Testis (tissue), 2 donors: ENCODE measurements at regions not wholly inside any gene's neighbourhood (a gene's known extent, or its start where the extent isn't known, plus 50 kb on each side); places are given as distances from the start of the nearest gene placed in this dataset.

Experiments
- POLR2A ChIP-seq: fragments of 450-650 bp; IDR thresholded peaks from one replicate; pipeline ENCODE4 v1.6.1; 2017; ENCODE audit warnings: antibody characterized with exemption, mild to moderate bottlenecking, moderate library complexity
- TF ChIP-seq, protein P1 (sequence below), 3 experiments: fragments of 450-650 bp in 2 of 3; fragments of 200-600 bp in 1 of 3; sonication (generic) in 1 of 3; IDR thresholded peaks; one replicate each; pipeline ENCODE4 v1.5.1; 2016 to 2019; ENCODE audit warnings: antibody characterized with exemption in 3 of 3, mild to moderate bottlenecking in 2 of 3, moderate library complexity in 1 of 3

DNA sequence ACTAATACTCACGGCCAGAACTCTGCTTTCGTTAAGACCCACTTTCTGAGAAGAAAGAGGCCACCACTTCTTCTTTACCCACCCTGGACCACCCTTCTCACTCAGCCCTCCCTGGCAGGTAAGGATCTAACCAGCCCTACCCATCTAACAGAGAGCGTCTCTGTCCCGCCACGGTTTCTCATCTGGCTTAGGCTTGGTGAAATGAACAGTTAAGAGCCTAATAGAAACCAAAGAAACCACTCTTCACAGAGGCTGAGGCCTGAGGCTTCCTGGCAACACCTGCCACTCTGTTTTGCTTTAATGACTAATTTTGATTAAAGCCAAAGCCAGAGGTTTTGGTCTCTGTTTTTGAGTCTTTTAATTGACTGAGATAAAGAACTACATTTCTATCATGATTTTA lies 354.1 kb upstream of the SLC30A5 start:
- TF ChIP-seq, protein P1, sequence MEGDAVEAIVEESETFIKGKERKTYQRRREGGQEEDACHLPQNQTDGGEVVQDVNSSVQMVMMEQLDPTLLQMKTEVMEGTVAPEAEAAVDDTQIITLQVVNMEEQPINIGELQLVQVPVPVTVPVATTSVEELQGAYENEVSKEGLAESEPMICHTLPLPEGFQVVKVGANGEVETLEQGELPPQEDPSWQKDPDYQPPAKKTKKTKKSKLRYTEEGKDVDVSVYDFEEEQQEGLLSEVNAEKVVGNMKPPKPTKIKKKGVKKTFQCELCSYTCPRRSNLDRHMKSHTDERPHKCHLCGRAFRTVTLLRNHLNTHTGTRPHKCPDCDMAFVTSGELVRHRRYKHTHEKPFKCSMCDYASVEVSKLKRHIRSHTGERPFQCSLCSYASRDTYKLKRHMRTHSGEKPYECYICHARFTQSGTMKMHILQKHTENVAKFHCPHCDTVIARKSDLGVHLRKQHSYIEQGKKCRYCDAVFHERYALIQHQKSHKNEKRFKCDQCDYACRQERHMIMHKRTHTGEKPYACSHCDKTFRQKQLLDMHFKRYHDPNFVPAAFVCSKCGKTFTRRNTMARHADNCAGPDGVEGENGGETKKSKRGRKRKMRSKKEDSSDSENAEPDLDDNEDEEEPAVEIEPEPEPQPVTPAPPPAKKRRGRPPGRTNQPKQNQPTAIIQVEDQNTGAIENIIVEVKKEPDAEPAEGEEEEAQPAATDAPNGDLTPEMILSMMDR (IDR thresholded peaks at IDR 0.05): no peak
- no peak for TF ChIP-seq POLR2A
